HFFc6 (cell line): ENCODE measurements at regions not wholly inside any gene's neighbourhood (a gene's known extent, or its start where the extent isn't known, plus 50 kb on each side); places are given as distances from the start of the nearest gene placed in this dataset.
"Not testable (repeated sequence)": the region's sequence is repeated elsewhere in the genome, so short reads cannot be mapped to it uniquely, and the experiment has no call there.

ENCODE experiments used
- DNase-seq: peaks from one replicate; pipeline ENCODE4 v3.0.0-alpha.2; 2018
- H3K27ac Mint-ChIP-seq: 2 replicates; pipeline ENCODE4 v1.8.0; 2020; ENCODE audit warnings: mild to moderate bottlenecking, mixed read lengths
- H3K27me3 Mint-ChIP-seq: 2 replicates; pipeline ENCODE4 v1.8.0; 2021; ENCODE audit warnings: mild to moderate bottlenecking, moderate library complexity, mixed read lengths; ENCODE audit not compliant: insufficient read depth
- H3K36me3 Mint-ChIP-seq: 2 replicates; pipeline ENCODE4 v1.8.0; 2021; ENCODE audit warnings: low read depth, mixed read lengths
- H3K4me1 Mint-ChIP-seq: 2 replicates; pipeline ENCODE4 v1.8.0; 2020; ENCODE audit warnings: low read depth, mixed read lengths
- H3K4me3 Mint-ChIP-seq: 2 replicates; pipeline ENCODE4 v1.8.0; 2020; ENCODE audit warnings: mild to moderate bottlenecking, moderate library complexity, mixed read lengths
- H3K9me3 Mint-ChIP-seq: 2 replicates; pipeline ENCODE4 v1.8.0; 2020; ENCODE audit warnings: mild to moderate bottlenecking, mixed read lengths
- TF ChIP-seq, protein P1 (sequence below): fragments of 200-600 bp; sonication (generic); IDR thresholded peaks from 2 replicates; pipeline ENCODE4 v1.5.0; 2021; ENCODE audit warnings: antibody characterized with exemption, mild to moderate bottlenecking

DNA sequence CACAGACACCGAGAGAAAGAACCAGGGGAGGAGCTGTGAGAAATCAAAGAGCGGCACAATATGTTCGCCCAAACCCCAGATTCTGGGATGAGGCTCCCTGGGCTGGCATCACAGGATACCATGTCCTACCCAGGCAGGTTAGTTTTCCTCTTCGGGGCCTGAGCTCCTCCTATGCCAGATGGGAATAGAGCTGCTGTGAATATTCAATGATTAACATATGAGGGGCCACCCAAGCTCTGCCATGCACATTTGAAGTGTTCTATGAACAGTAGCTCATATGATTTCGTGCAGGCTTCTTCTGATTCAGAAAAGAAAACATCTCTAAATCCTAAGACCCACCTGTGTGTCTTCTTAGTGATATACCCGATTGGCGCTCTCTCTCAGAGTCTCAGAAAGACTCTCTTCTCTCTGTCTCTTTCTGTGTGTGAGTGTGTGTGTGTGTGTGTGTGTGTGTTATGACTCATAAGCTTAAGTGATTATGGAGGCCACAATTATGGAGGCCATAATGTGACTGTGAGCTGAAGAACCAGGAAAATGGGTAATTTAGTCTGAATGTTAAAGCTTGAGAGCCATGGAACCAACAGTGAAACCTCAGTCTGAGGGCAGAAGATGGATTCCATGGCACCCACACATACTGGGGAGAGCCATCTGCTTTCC lies 220.5 kb downstream of the KLF6 start:
- TF ChIP-seq, protein P1, sequence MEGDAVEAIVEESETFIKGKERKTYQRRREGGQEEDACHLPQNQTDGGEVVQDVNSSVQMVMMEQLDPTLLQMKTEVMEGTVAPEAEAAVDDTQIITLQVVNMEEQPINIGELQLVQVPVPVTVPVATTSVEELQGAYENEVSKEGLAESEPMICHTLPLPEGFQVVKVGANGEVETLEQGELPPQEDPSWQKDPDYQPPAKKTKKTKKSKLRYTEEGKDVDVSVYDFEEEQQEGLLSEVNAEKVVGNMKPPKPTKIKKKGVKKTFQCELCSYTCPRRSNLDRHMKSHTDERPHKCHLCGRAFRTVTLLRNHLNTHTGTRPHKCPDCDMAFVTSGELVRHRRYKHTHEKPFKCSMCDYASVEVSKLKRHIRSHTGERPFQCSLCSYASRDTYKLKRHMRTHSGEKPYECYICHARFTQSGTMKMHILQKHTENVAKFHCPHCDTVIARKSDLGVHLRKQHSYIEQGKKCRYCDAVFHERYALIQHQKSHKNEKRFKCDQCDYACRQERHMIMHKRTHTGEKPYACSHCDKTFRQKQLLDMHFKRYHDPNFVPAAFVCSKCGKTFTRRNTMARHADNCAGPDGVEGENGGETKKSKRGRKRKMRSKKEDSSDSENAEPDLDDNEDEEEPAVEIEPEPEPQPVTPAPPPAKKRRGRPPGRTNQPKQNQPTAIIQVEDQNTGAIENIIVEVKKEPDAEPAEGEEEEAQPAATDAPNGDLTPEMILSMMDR = no peak
- Mint-ChIP-seq H3K27me3 (peaks cover 4% of the 10 kb centered on the region; the same call in 1 of the 2 replicates), H3K36me3 (no peaks in the 10 kb centered on the region), H3K4me3 (no peak overlapping the region), H3K9me3 (no peaks in the 10 kb centered on the region; the same call in 1 of the 2 replicates), H3K27ac (no peak overlapping the region), H3K4me1 (no peaks in the 10 kb centered on the region)
- DNase-seq = no peak

DNA sequence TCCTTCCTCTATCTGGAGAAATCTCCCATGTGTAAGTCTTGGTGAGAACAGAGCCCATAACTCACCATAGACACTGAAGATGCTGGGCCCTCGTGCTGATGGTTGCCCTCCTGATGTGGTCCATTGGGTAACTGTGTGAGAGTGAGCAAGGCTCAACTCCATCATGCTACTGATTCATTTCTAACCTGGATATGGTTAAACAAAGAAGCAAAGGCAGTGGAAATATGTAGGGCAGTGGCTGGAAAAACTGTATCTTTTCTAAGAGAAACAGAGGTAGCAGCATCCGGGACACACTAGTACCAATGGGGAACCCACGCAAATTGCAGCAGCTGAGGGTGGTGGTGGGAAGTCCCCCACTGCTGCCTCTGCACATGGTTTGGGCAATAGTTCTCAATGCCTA lies 221.7 kb downstream of the KLF6 start:
- Mint-ChIP-seq H3K9me3 (no peaks in the 10 kb centered on the region; the same call in 1 of the 2 replicates), H3K27ac (no peak overlapping the region)

DNA sequence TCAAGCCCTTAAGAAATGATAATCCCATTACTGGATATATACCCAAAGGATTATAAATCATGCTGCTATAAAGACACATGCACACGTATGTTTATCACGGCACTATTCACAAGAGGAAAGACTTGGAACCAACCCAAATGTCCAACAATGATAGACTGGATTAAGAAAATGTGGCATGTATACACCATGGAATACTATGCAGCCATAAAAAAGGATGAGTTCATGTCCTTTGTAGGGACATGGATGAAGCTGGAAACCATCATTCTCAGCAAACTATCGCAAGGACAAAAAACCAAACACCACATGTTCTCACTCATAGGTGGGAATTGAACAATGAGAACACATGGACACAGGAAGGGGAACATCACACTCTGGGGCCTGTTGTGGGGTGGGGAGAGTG lies 224.4 kb downstream of the KLF6 start:
- not testable (repeated sequence) for H3K27ac Mint-ChIP-seq, DNase-seq, H3K9me3 Mint-ChIP-seq, H3K4me3 Mint-ChIP-seq, H3K27me3 Mint-ChIP-seq, H3K36me3 Mint-ChIP-seq, H3K4me1 Mint-ChIP-seq

More for the DNA sequence above, 221.7 kb downstream of the KLF6 start:
- no peaks in the 10 kb centered on the region for H3K36me3 Mint-ChIP-seq
- H3K4me3 Mint-ChIP-seq = no peak overlapping the region
- H3K27me3 Mint-ChIP-seq = peaks cover 4% of the 10 kb centered on the region; the same call in 1 of the 2 replicates
- no peaks in the 10 kb centered on the region for H3K4me1 Mint-ChIP-seq
- TF ChIP-seq, protein P1 = no peak
- DNase-seq = no peak

DNA sequence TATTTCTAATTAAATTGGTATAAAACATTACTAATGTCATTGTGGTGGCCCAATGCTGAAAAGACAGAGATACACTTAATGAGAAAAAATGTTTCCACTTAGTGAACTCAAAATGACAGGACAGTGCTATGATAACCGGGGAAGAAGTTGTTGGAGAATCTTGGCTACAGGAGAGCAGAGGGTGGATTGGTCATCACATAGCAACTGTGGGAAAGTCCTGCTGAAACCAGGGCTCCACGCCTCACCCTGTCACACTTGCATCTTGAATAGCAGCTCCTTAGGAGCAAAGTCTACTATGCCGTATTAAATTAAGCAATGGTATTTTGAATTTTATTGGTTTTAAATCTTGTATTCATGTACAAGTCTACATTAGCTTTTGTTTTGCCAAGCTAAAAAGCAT lies 225.5 kb downstream of the KLF6 start:
- Mint-ChIP-seq H3K36me3 (no peaks in the 10 kb centered on the region), H3K27ac (no peak overlapping the region), H3K4me1 (no peaks in the 10 kb centered on the region), H3K27me3 (0 out of 2 replicates have a peak, but pooled peaks cover under 1% of the 10 kb centered on the region), H3K4me3 (no peak overlapping the region), H3K9me3 (peaks cover 4% of the 10 kb centered on the region; the same call in 1 of the 2 replicates)
- TF ChIP-seq, protein P1 = no peak
- DNase-seq = no peak

DNA sequence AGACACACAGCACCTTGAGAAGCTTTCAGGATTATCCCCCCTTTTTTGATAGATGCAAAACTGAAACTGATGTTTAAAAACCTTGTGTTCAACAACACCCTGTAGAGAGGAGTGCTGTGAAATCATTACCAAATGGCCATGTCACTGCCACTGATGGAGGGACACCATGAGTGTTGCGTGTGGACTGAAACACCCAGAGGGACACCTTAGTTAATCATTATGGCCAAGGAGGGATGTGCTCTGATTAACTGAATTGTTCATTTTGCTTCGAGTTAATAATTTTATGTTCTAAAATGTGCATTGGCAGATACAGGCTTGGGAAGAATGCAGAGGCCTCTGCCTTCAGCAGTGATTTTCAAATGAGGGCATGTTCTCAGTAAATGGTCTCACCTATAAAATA lies 226.0 kb downstream of the KLF6 start:
- Mint-ChIP-seq H3K4me1 (no peaks in the 10 kb centered on the region), H3K9me3 (peaks cover 4% of the 10 kb centered on the region; the same call in 1 of the 2 replicates), H3K27me3 (0 out of 2 replicates have a peak, but pooled peaks cover 3% of the 10 kb centered on the region), H3K36me3 (no peaks in the 10 kb centered on the region), H3K4me3 (no peak overlapping the region), H3K27ac (no peak overlapping the region)
- DNase-seq = no peak
- TF ChIP-seq, protein P1 = no peak

DNA sequence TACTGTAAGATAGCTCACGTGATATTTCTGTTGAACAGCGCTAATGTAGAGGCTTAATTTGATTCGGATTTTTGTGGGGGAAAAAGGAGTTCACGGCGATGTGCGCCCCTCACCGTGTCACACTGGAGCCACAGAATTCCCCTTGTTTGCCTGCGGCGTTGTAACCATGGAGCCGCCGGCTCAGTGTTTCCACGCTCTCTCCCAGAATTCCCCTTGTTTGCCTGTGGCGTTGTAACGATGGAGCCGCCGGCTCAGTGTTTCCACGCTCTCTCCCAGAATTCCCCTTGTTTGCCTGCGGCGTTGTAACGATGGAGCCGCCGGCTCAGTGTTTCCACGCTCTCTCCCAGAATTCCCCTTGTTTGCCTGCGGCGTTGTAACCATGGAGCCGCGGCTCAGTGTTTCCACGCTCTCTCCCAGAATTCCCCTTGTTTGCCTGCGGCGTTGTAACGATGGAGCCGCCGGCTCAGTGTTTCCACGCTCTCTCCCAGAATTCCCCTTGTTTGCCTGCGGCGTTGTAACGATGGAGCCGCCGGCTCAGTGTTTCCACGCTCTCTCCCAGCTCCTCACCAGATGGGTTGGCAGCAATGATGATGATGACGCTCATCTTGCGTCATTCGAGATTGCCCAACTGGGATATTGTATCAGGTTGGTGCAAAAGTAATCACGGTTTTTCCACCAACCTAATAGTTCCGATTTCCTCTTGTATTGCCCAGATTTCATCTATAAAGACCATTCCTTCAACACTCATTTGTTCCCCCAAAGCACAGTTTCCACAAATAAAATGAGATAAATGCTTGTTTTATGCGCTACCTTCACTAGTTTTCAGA lies 228.6 kb downstream of the KLF6 start:
- not testable (repeated sequence) for H3K36me3 Mint-ChIP-seq, H3K9me3 Mint-ChIP-seq, H3K27ac Mint-ChIP-seq, H3K27me3 Mint-ChIP-seq, H3K4me3 Mint-ChIP-seq, DNase-seq, H3K4me1 Mint-ChIP-seq
